SK-N-SH (cell line): ENCODE measurements at regions not wholly inside any gene's neighbourhood (a gene's known extent, or its start where the extent isn't known, plus 50 kb on each side); places are given as distances from the start of the nearest gene placed in this dataset.

ENCODE experiments used
- CTCF ChIA-PET: fragments of 300-600, 350-600 bp; formaldehyde crosslinking; extraction: SDS; loops from one replicate; lab custom pipeline; 2021; lab: Yijun Ruan, JAX
- POLR2A ChIA-PET: fragments of 350-600 bp; sonication (Branson Sonifier 250); formaldehyde crosslinking; extraction: SDS; loops from one replicate; lab custom pipeline; 2020; ENCODE audit warnings: antibody characterized with exemption, inconsistent platforms; lab: Yijun Ruan, JAX
- DNase-seq: peaks from one replicate; pipeline ENCODE4 v3.0.0; 2012
- H2AFZ ChIP-seq: fragments of 200-600 bp; sonication (generic); 2 replicates; pipeline ENCODE4 v1.8.1; 2016; ENCODE audit warnings: antibody characterized with exemption, mild to moderate bottlenecking, low read depth
- H3F3A ChIP-seq: fragments of 200-600 bp; sonication (generic); replicated peaks from 2 replicates; pipeline ENCODE3; 2016; ENCODE audit warnings: antibody characterized with exemption, mild to moderate bottlenecking; ENCODE audit not compliant: insufficient read depth
- H3K27ac ChIP-seq, 2 experiments: fragments of 200-500 bp in 1 of 2; fragments of 200-600 bp in 1 of 2; sonication (Bioruptor generic) in 1 of 2; sonication (generic), shearing (Covaris generic) in 1 of 2; 2 replicates each; pipeline versions ENCODE4 v1.5.1 to v1.6.1; 2014 to 2016; ENCODE audit warnings: low read depth in 2 of 2, inconsistent platforms in 1 of 2, low read length in 1 of 2, mild to moderate bottlenecking in 1 of 2, mixed read lengths in 1 of 2
- H3K27me3 ChIP-seq: fragments of 200-600 bp; sonication (generic), shearing (Covaris generic); 2 replicates; pipeline ENCODE4 v1.6.1; 2016; ENCODE audit warnings: mixed run types; ENCODE audit not compliant: insufficient read depth
- H3K36me3 ChIP-seq, 2 experiments: fragments of 200-500 bp in 1 of 2; fragments of 200-600 bp in 1 of 2; sonication (Bioruptor generic) in 1 of 2; sonication (generic) in 1 of 2; replicated peaks in 1 of 2; 2 replicates each; pipeline versions ENCODE3 to v1.5.1; 2014 to 2016; ENCODE audit warnings: low read length in 1 of 2, mild to moderate bottlenecking in 1 of 2; ENCODE audit not compliant: insufficient read depth in 2 of 2, control insufficient read depth in 1 of 2
- H3K4me1 ChIP-seq, 2 experiments: fragments of 200-500 bp in 1 of 2; fragments of 200-600 bp in 1 of 2; sonication (Bioruptor generic) in 1 of 2; sonication (generic), shearing (Covaris generic) in 1 of 2; 2 replicates each; pipeline versions ENCODE4 v1.5.1 to v1.6.1; 2014 to 2016; ENCODE audit warnings: low read depth in 1 of 2, low read length in 1 of 2, mixed run types in 1 of 2; ENCODE audit not compliant: insufficient read depth in 2 of 2, control insufficient read depth in 1 of 2
- H3K4me2 ChIP-seq: fragments of 200-600 bp; sonication (generic), shearing (Covaris generic); 2 replicates; pipeline ENCODE4 v1.6.1; 2017; ENCODE audit warnings: mixed run types
- H3K4me3 ChIP-seq, 2 experiments: fragments of 200-500 bp in 1 of 2; fragments of 200-600 bp in 1 of 2; sonication (Bioruptor generic) in 1 of 2; sonication (generic), shearing (Covaris generic) in 1 of 2; 2 replicates each; pipeline versions ENCODE4 v1.5.1 to v1.8.1; 2014 to 2016; ENCODE audit warnings: low read depth in 2 of 2, inconsistent platforms in 1 of 2, low read length in 1 of 2, mild to moderate bottlenecking in 1 of 2, mixed read lengths in 1 of 2, moderate library complexity in 1 of 2
- H3K79me2 ChIP-seq: fragments of 200-600 bp; sonication (generic); 2 replicates; pipeline ENCODE4 v1.8.1; 2017; ENCODE audit warnings: mild to moderate bottlenecking; ENCODE audit not compliant: insufficient read depth
- H3K9ac ChIP-seq: fragments of 200-600 bp; sonication (generic); 2 replicates; pipeline ENCODE4 v1.6.1; 2017; ENCODE audit warnings: mixed run types
- H3K9me2 ChIP-seq: fragments of 200-600 bp; sonication (generic); 2 replicates; pipeline ENCODE4 v1.6.1; 2017; ENCODE audit warnings: mixed run types
- H3K9me3 ChIP-seq: fragments of 200-600 bp; sonication (generic); 2 replicates; pipeline ENCODE4 v1.6.1; 2017; ENCODE audit warnings: mixed run types, mild to moderate bottlenecking, moderate library complexity
- H4K20me1 ChIP-seq: fragments of 200-600 bp; sonication (generic); 2 replicates; pipeline ENCODE4 v1.6.1; 2017; ENCODE audit warnings: mild to moderate bottlenecking, mixed run types; ENCODE audit not compliant: insufficient read depth
- CHD2 ChIP-seq: fragments of 150-350 bp; IDR thresholded peaks from 2 replicates; pipeline ENCODE4 v1.6.1; 2018; ENCODE audit warnings: low read length; ENCODE audit not compliant: partially characterized antibody
- FOXJ3 ChIP-seq: sonication (generic); formaldehyde crosslinking; IDR thresholded peaks from 2 replicates; pipeline ENCODE4 v1.5.1; 2020; ENCODE audit warnings: mild to moderate bottlenecking, missing genetic modification reagents
- FOXM1 ChIP-seq: IDR thresholded peaks from 2 replicates; pipeline ENCODE4 v1.4.0; 2012; ENCODE audit warnings: low read depth, mild to moderate bottlenecking
- GABPA ChIP-seq: IDR thresholded peaks from 2 replicates; pipeline ENCODE4 v1.4.0; 2012; ENCODE audit warnings: low read depth, mild to moderate bottlenecking
- GATA2 ChIP-seq: sonication (generic); formaldehyde crosslinking; IDR thresholded peaks from 2 replicates; pipeline ENCODE4 v1.5.0; 2020; ENCODE audit warnings: mild to moderate bottlenecking, missing genetic modification reagents
- MEF2A ChIP-seq: IDR thresholded peaks from 2 replicates; pipeline ENCODE4 v1.4.0; 2012; ENCODE audit warnings: low read depth, borderline replicate concordance
- NFIC ChIP-seq: IDR thresholded peaks from 2 replicates; pipeline ENCODE4 v1.4.0; 2012; ENCODE audit warnings: borderline replicate concordance
- RAD21 ChIP-seq: IDR thresholded peaks from 2 replicates; pipeline ENCODE4 v1.6.1; 2012; ENCODE audit warnings: mild to moderate bottlenecking, low read length
- RXRA ChIP-seq: IDR thresholded peaks from 2 replicates; pipeline ENCODE4 v1.4.0; 2012; ENCODE audit warnings: low read depth, mild to moderate bottlenecking, borderline replicate concordance
- SIN3A ChIP-seq: IDR thresholded peaks from 2 replicates; pipeline ENCODE4 v1.6.1; 2012; ENCODE audit warnings: low read depth, mild to moderate bottlenecking, low read length, moderate library complexity, borderline replicate concordance
- SMC3 ChIP-seq: IDR thresholded peaks from 2 replicates; pipeline ENCODE4 v1.6.1; 2012; ENCODE audit warnings: low read depth, low read length, improper control_type of control experiment
- TAF1 ChIP-seq: IDR thresholded peaks from 2 replicates; pipeline ENCODE4 v1.6.1; 2012; ENCODE audit warnings: low read depth, mild to moderate bottlenecking, low read length, moderate library complexity, borderline replicate concordance
- USF1 ChIP-seq: IDR thresholded peaks from 2 replicates; pipeline ENCODE4 v1.4.0; 2012; ENCODE audit warnings: low read depth, borderline replicate concordance
- YY1 ChIP-seq: IDR thresholded peaks from 2 replicates; pipeline ENCODE4 v1.4.0; 2012; ENCODE audit warnings: low read depth, mild to moderate bottlenecking
- WGBS: methylation state at CpG from one replicate; pipeline ENCODE4 v1.1.6; 2017; ENCODE audit warnings: low lambda C conversion rate; 5-methylcytosine and 5-hydroxymethylcytosine counted together
- TF ChIP-seq, protein P1 (sequence below): fragments of 150-350 bp; IDR thresholded peaks from 2 replicates; pipeline ENCODE4 v1.6.1; 2016; ENCODE audit warnings: mild to moderate bottlenecking, low read depth, low read length
- TF ChIP-seq, protein P2 (sequence below): fragments of 150-350 bp; IDR thresholded peaks from 2 replicates; pipeline ENCODE4 v1.6.1; 2017; ENCODE audit warnings: antibody characterized with exemption, low read length, low read depth, borderline replicate concordance
- TF ChIP-seq, protein P3 (sequence below): IDR thresholded peaks from 2 replicates; pipeline ENCODE4 v1.4.0; 2012; ENCODE audit warnings: low read depth, borderline replicate concordance
- TF ChIP-seq, protein P4 (sequence below): IDR thresholded peaks from 2 replicates; pipeline ENCODE4 v1.6.1; 2012; ENCODE audit warnings: mild to moderate bottlenecking, low read depth, low read length, moderate library complexity

DNA sequence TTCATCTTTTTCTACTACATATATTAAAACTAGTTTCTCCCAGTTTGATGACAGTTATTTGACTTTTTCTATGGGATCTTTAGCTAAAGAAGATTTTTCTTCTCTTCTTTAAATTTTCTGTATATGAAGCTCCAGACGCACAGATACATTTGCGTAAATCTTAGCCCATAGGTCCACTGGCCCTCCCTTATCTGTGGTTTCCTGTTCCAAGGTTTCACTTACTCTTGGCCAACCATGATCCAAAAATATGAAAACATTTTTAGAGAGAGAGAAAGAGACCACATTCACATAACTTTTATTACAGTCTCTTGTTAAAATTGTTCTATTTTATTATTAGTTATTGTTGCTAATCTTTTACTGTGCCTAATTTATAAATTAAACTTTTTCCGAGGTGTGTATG is 270.2 kb upstream of the DAPK1 start:
- Histone ChIP-seq H2AFZ (no peak overlapping the region), H3K27me3 (no peaks in the 10 kb centered on the region), H3K9me3 (no peaks in the 10 kb centered on the region), H3K79me2 (no peaks in the 10 kb centered on the region), H3K4me3 (no peak overlapping the region), H4K20me1 (no peaks in the 10 kb centered on the region), H3F3A (no peaks in the 10 kb centered on the region), H3K9me2 (no peaks in the 10 kb centered on the region), H3K9ac (no peak overlapping the region), H3K4me2 (no peak overlapping the region), H3K4me1 (no peaks in the 10 kb centered on the region; a peak in 1 of 4 replicates), H3K27ac (no peak overlapping the region), H3K36me3 (no peaks in the 10 kb centered on the region)
- ChIA-PET POLR2A (no interaction called here), CTCF (no interaction called here)
- 89% methylated on average over 3 of the region's 3 CpGs for WGBS
- DNase-seq = no peak
- TF ChIP-seq GABPA (no peak), YY1 (no peak), FOXM1 (no peak), CHD2 (no peak), TAF1 (no peak), RXRA (no peak), NFIC (no peak), FOXJ3 (CRISPR knock-in tag) (no peak), MEF2A (no peak), SIN3A (no peak), USF1 (no peak), GATA2 (no peak), SMC3 (no peak), RAD21 (no peak)
- TF ChIP-seq, protein P1, sequence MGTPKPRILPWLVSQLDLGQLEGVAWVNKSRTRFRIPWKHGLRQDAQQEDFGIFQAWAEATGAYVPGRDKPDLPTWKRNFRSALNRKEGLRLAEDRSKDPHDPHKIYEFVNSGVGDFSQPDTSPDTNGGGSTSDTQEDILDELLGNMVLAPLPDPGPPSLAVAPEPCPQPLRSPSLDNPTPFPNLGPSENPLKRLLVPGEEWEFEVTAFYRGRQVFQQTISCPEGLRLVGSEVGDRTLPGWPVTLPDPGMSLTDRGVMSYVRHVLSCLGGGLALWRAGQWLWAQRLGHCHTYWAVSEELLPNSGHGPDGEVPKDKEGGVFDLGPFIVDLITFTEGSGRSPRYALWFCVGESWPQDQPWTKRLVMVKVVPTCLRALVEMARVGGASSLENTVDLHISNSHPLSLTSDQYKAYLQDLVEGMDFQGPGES = no peak
- TF ChIP-seq, protein P2, sequence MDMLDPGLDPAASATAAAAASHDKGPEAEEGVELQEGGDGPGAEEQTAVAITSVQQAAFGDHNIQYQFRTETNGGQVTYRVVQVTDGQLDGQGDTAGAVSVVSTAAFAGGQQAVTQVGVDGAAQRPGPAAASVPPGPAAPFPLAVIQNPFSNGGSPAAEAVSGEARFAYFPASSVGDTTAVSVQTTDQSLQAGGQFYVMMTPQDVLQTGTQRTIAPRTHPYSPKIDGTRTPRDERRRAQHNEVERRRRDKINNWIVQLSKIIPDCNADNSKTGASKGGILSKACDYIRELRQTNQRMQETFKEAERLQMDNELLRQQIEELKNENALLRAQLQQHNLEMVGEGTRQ = no peak
- TF ChIP-seq, protein P3, sequence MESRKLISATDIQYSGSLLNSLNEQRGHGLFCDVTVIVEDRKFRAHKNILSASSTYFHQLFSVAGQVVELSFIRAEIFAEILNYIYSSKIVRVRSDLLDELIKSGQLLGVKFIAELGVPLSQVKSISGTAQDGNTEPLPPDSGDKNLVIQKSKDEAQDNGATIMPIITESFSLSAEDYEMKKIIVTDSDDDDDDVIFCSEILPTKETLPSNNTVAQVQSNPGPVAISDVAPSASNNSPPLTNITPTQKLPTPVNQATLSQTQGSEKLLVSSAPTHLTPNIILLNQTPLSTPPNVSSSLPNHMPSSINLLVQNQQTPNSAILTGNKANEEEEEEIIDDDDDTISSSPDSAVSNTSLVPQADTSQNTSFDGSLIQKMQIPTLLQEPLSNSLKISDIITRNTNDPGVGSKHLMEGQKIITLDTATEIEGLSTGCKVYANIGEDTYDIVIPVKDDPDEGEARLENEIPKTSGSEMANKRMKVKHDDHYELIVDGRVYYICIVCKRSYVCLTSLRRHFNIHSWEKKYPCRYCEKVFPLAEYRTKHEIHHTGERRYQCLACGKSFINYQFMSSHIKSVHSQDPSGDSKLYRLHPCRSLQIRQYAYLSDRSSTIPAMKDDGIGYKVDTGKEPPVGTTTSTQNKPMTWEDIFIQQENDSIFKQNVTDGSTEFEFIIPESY = no peak
- TF ChIP-seq, protein P4, sequence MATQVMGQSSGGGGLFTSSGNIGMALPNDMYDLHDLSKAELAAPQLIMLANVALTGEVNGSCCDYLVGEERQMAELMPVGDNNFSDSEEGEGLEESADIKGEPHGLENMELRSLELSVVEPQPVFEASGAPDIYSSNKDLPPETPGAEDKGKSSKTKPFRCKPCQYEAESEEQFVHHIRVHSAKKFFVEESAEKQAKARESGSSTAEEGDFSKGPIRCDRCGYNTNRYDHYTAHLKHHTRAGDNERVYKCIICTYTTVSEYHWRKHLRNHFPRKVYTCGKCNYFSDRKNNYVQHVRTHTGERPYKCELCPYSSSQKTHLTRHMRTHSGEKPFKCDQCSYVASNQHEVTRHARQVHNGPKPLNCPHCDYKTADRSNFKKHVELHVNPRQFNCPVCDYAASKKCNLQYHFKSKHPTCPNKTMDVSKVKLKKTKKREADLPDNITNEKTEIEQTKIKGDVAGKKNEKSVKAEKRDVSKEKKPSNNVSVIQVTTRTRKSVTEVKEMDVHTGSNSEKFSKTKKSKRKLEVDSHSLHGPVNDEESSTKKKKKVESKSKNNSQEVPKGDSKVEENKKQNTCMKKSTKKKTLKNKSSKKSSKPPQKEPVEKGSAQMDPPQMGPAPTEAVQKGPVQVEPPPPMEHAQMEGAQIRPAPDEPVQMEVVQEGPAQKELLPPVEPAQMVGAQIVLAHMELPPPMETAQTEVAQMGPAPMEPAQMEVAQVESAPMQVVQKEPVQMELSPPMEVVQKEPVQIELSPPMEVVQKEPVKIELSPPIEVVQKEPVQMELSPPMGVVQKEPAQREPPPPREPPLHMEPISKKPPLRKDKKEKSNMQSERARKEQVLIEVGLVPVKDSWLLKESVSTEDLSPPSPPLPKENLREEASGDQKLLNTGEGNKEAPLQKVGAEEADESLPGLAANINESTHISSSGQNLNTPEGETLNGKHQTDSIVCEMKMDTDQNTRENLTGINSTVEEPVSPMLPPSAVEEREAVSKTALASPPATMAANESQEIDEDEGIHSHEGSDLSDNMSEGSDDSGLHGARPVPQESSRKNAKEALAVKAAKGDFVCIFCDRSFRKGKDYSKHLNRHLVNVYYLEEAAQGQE = no peak
